ENCODE measurements at regions not wholly inside any gene's neighbourhood (a gene's known extent, or its start where the extent isn't known, plus 50 kb on each side); places are given as distances from the start of the nearest gene placed in this dataset.
"Not testable (repeated sequence)": the region's sequence is repeated elsewhere in the genome, so short reads cannot be mapped to it uniquely, and the experiment has no call there.

- DNase-seq (ENCODE audit: low read depth), result no peak
Measured at GRCh38 chr3:87873136-87873535, 185.7 kb downstream of the CGGBP1 start.

- no peak for DNase-seq (ENCODE audit: low read depth)
Measured at GRCh38 chr3:87867001-87867400, 191.8 kb downstream of the CGGBP1 start.

GRCh38 chr3:87856126-87856525 lies 202.7 kb downstream of the CGGBP1 start:
- no peak for DNase-seq (ENCODE audit: low read depth)

GRCh38 chr3:87855616-87856015 lies 203.2 kb downstream of the CGGBP1 start:
- DNase-seq (ENCODE audit: low read depth), result no peak

GRCh38 chr3:87855211-87855610 lies 203.6 kb downstream of the CGGBP1 start:
- no peak for DNase-seq (ENCODE audit: low read depth)

- no peak for DNase-seq (ENCODE audit: low read depth)
Measured at GRCh38 chr3:87848003-87848402, 210.8 kb downstream of the CGGBP1 start.

- no peak for DNase-seq (ENCODE audit: low read depth)
Measured at GRCh38 chr3:87837076-87837475, 221.7 kb downstream of the CGGBP1 start.

GRCh38 chr3:87836026-87836425 lies 222.8 kb downstream of the CGGBP1 start:
- DNase-seq (ENCODE audit: low read depth), result no peak

- no peak for DNase-seq (ENCODE audit: low read depth)
Measured at GRCh38 chr3:87835236-87835635, 223.6 kb downstream of the CGGBP1 start.

GRCh38 chr3:87834327-87834726 lies 224.5 kb downstream of the CGGBP1 start:
- DNase-seq (ENCODE audit: low read depth), result no peak

GRCh38 chr3:87833039-87833377 lies 225.8 kb downstream of the CGGBP1 start:
- no peak for DNase-seq (ENCODE audit: low read depth)

GRCh38 chr3:87828046-87828445 lies 230.8 kb downstream of the CGGBP1 start:
- no peak for DNase-seq (ENCODE audit: low read depth)

GRCh38 chr3:87822563-87822962 lies 236.2 kb downstream of the CGGBP1 start:
- no peak for DNase-seq (ENCODE audit: low read depth)

GRCh38 chr3:87813503-87813902 lies 245.3 kb downstream of the CGGBP1 start:
- not testable (repeated sequence) for DNase-seq (ENCODE audit: low read depth)

- DNase-seq (ENCODE audit: low read depth), result no peak
Measured at GRCh38 chr3:87811953-87812352, 246.9 kb downstream of the CGGBP1 start.

- no peak for DNase-seq (ENCODE audit: low read depth)
Measured at GRCh38 chr3:87810452-87811016, 248.3 kb downstream of the CGGBP1 start.

- no peak for DNase-seq (ENCODE audit: low read depth)
Measured at GRCh38 chr3:87805670-87806069, 253.1 kb downstream of the CGGBP1 start.

GRCh38 chr3:87801409-87801808 lies 257.4 kb downstream of the CGGBP1 start:
- no peak for DNase-seq (ENCODE audit: low read depth)

- DNase-seq (ENCODE audit: low read depth), result no peak
Measured at GRCh38 chr3:87800516-87800915, 258.3 kb downstream of the CGGBP1 start.

GRCh38 chr3:87798567-87798947 lies 260.2 kb downstream of the CGGBP1 start:
- DNase-seq (ENCODE audit: low read depth), result no peak

- DNase-seq (ENCODE audit: low read depth), result no peak
Measured at GRCh38 chr3:87797872-87798566, 260.8 kb downstream of the CGGBP1 start.

- no peak for DNase-seq (ENCODE audit: low read depth)
Measured at GRCh38 chr3:87796843-87797185, 262.0 kb downstream of the CGGBP1 start.

GRCh38 chr3:87796137-87796842 lies 262.5 kb downstream of the CGGBP1 start:
- DNase-seq (ENCODE audit: low read depth), result no peak

GRCh38 chr3:87795701-87796100 lies 263.1 kb downstream of the CGGBP1 start:
- no peak for DNase-seq (ENCODE audit: low read depth)
